ENCODE measurements at regions not wholly inside any gene's neighbourhood (a gene's known extent, or its start where the extent isn't known, plus 50 kb on each side); places are given as distances from the start of the nearest gene placed in this dataset.

DNA sequence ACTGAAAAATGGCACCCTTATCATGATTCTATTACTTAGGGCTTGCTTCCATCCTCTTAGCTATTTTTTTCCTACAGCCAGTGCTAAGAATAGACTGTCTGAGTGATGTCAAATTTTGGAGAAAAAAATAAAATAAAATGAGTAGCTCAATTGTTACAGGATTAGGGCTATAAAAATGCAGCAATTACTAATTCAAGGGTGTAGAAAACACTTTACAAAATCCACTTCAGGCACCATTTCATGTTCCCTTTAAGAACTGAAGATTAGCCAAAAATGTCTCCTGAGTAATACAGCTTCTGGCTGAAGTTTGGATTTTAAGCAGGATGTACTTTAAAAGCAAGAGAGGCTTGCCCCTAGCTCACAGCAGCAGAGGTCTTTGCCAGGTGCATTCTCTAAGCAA lies 240.5 kb upstream of the IRX1 start:
- FAIRE-seq, result no peak
- Histone ChIP-seq H2AFZ (ENCODE audit: control insufficient read depth, low read depth, low read length) (no peak overlapping the region), H3K27ac (ENCODE audit: control insufficient read depth, insufficient read depth) (no peak overlapping the region), H3K4me1 (ENCODE audit: control insufficient read depth, insufficient read depth, low read length) (no peaks in the 10 kb centered on the region), H3K9ac (ENCODE audit: control insufficient read depth, insufficient read depth, low read length) (no peak overlapping the region), H3K4me2 (ENCODE audit: control insufficient read depth, insufficient read depth) (no peak overlapping the region), H3K4me3 (no peak overlapping the region), H3K27me3 (replicated peaks in 1 of 2; ENCODE audit: control insufficient read depth in 2 of 2, insufficient read depth in 2 of 2, low read length in 1 of 2) (no peaks in the 10 kb centered on the region), H3K79me2 (ENCODE audit: control insufficient read depth, insufficient read depth, low read length) (no peaks in the 10 kb centered on the region), H3K9me3 (replicated peaks; ENCODE audit: control insufficient read depth, insufficient read depth, low read length) (no peaks in the 10 kb centered on the region; the same call in 2 of the 3 replicates), H3K36me3 (ENCODE audit: control insufficient read depth in 2 of 2, insufficient read depth in 2 of 2, low read length in 1 of 2) (no peaks in the 10 kb centered on the region), H4K20me1 (ENCODE audit: control insufficient read depth, insufficient read depth) (no peaks in the 10 kb centered on the region)
- in situ Hi-C loops (cut with MboI), result no loop called here
- TF ChIP-seq NR2C1 (IDR thresholded peaks at IDR 0.05) (no peak), NBN (IDR thresholded peaks at IDR 0.05) (no peak), POLR2AphosphoS5 (IDR thresholded peaks at IDR 0.05; ENCODE audit: low read length) (no peak), MTA3 (IDR thresholded peaks at IDR 0.05; ENCODE audit: borderline replicate concordance, low read length) (no peak), ZNF274 (IDR thresholded peaks at IDR 0.05; ENCODE audit: insufficient read depth, insufficient read length) (no peak), EP300 (IDR thresholded peaks at IDR 0.05; ENCODE audit: borderline replicate concordance in 1 of 2, control insufficient read depth in 1 of 2, low read depth in 2 of 2, low read length in 2 of 2) (no peak), WRNIP1 (IDR thresholded peaks at IDR 0.05; ENCODE audit: borderline replicate concordance, low read depth, low read length) (no peak), CBX3 (IDR thresholded peaks at IDR 0.05; ENCODE audit: borderline replicate concordance, low read depth) (no peak), BCL11A (IDR thresholded peaks at IDR 0.05; ENCODE audit: low read depth, low read length) (no peak), NFXL1 (IDR thresholded peaks at IDR 0.05; ENCODE audit: borderline replicate concordance) (no peak), SP1 (IDR thresholded peaks at IDR 0.05; ENCODE audit: low read depth, low read length) (no peak), GABPA (IDR thresholded peaks at IDR 0.05; ENCODE audit: low read depth) (no peak), SIN3A (IDR thresholded peaks at IDR 0.05; ENCODE audit: low read depth, low read length) (no peak), RBBP5 (conservative IDR thresholded peaks at IDR 0.05) (no peak), MYB (IDR thresholded peaks at IDR 0.05; ENCODE audit: borderline replicate concordance, low read depth, low read length) (no peak), NRF1 (conservative IDR thresholded peaks at IDR 0.05; ENCODE audit: low read depth, low read length) (no peak)
- TF ChIP-seq, protein P1, sequence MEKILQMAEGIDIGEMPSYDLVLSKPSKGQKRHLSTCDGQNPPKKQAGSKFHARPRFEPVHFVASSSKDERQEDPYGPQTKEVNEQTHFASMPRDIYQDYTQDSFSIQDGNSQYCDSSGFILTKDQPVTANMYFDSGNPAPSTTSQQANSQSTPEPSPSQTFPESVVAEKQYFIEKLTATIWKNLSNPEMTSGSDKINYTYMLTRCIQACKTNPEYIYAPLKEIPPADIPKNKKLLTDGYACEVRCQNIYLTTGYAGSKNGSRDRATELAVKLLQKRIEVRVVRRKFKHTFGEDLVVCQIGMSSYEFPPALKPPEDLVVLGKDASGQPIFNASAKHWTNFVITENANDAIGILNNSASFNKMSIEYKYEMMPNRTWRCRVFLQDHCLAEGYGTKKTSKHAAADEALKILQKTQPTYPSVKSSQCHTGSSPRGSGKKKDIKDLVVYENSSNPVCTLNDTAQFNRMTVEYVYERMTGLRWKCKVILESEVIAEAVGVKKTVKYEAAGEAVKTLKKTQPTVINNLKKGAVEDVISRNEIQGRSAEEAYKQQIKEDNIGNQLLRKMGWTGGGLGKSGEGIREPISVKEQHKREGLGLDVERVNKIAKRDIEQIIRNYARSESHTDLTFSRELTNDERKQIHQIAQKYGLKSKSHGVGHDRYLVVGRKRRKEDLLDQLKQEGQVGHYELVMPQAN (conservative IDR thresholded peaks at IDR 0.05), result no peak
- CTCF ChIA-PET, result no interaction called here
- no peak for DNase-seq (ENCODE audit: low read depth, low spot score)
- POLR2A ChIA-PET, result no interaction called here
- intact Hi-C loops (cut with micrococcal nuclease; ENCODE audit: unreplicated experiment), result no loop called here
- ATAC-seq, result no peak
- RAD21 ChIA-PET (ENCODE audit: unreplicated experiment), result no interaction called here
- SMC1A ChIA-PET (ENCODE audit: uncharacterized antibody, unreplicated experiment), result no interaction called here
- BruUV-seq (replicated peaks), result no TSS peak
